ENCODE measurements at regions not wholly inside any gene's neighbourhood (a gene's known extent, or its start where the extent isn't known, plus 50 kb on each side); places are given as distances from the start of the nearest gene placed in this dataset.

GRCh38 chr2:65863713-65864112 lies 431.3 kb upstream of the SPRED2 start:
- no peak for DNase-seq
- no peak overlapping the region for H2BK5ac ChIP-seq (ENCODE audit: low read length)
- H3K4me3 ChIP-seq (ENCODE audit: low read length), result no peak overlapping the region
- H3K36me3 ChIP-seq (ENCODE audit: control insufficient read depth, insufficient read depth, low read length), result no peaks in the 10 kb centered on the region
- no peak overlapping the region for H3K27ac ChIP-seq (ENCODE audit: low read depth, low read length)
- H4K8ac ChIP-seq (ENCODE audit: low read depth, low read length), result no peak overlapping the region
- H3K27me3 ChIP-seq (ENCODE audit: insufficient read depth, low read length, poor library complexity), result no peaks in the 10 kb centered on the region
- no peaks in the 10 kb centered on the region for H3K79me2 ChIP-seq (ENCODE audit: control insufficient read depth, insufficient read depth, low read length)
- no peak overlapping the region for H2BK15ac ChIP-seq (replicated peaks; ENCODE audit: low read depth)
- no peaks in the 10 kb centered on the region for H3K4me1 ChIP-seq (ENCODE audit: control insufficient read depth, low read depth, low read length)
- H3K4me2 ChIP-seq (ENCODE audit: low read length), result no peak overlapping the region
- no peak overlapping the region for H4K5ac ChIP-seq (ENCODE audit: low read length)
- no peak overlapping the region for H3K56ac ChIP-seq (ENCODE audit: low read length)
- H3K79me1 ChIP-seq (ENCODE audit: low read length), result no peaks in the 10 kb centered on the region
- no peak overlapping the region for H3K23ac ChIP-seq (ENCODE audit: low read length)
- H2BK120ac ChIP-seq (ENCODE audit: low read depth, low read length), result no peak overlapping the region
- H3K18ac ChIP-seq (ENCODE audit: low read length), result no peak overlapping the region
- H3K4ac ChIP-seq (ENCODE audit: low read depth, low read length), result no peak overlapping the region
- no peak overlapping the region for H2AK5ac ChIP-seq (ENCODE audit: low read length)
- no peak overlapping the region for H3K9ac ChIP-seq (ENCODE audit: low read length)

- H3K27me3 ChIP-seq (ENCODE audit: insufficient read depth, low read length, poor library complexity), result no peaks in the 10 kb centered on the region
- H2AK5ac ChIP-seq (ENCODE audit: low read length), result no peak overlapping the region
- no peaks in the 10 kb centered on the region for H3K79me1 ChIP-seq (ENCODE audit: low read length)
- no peak overlapping the region for H3K56ac ChIP-seq (ENCODE audit: low read length)
- WGBS (ENCODE audit: extremely low coverage, insufficient coverage, low lambda C conversion rate), result no CpG with 5 or more reads among the region's 3 CpGs
- H3K18ac ChIP-seq (ENCODE audit: low read length), result no peak overlapping the region
- H3K36me3 ChIP-seq (ENCODE audit: control insufficient read depth, insufficient read depth, low read length), result no peaks in the 10 kb centered on the region
- no peak overlapping the region for H3K23ac ChIP-seq (ENCODE audit: low read length)
- H4K5ac ChIP-seq (ENCODE audit: low read length), result no peak overlapping the region
- H2BK15ac ChIP-seq (replicated peaks; ENCODE audit: low read depth), result no peak overlapping the region
- H3K79me2 ChIP-seq (ENCODE audit: control insufficient read depth, insufficient read depth, low read length), result no peaks in the 10 kb centered on the region
- peak; percentile 14 for DNase-seq
- no peak overlapping the region for H4K8ac ChIP-seq (ENCODE audit: low read depth, low read length)
- H3K4me3 ChIP-seq (ENCODE audit: low read length), result no peak overlapping the region
- H3K27ac ChIP-seq (ENCODE audit: low read depth, low read length), result no peak overlapping the region
- no peak overlapping the region for H2BK120ac ChIP-seq (ENCODE audit: low read depth, low read length)
- H3K9ac ChIP-seq (ENCODE audit: low read length), result no peak overlapping the region
- no peak overlapping the region for H2BK5ac ChIP-seq (ENCODE audit: low read length)
- H3K4me1 ChIP-seq (ENCODE audit: control insufficient read depth, low read depth, low read length), result no peaks in the 10 kb centered on the region
- no peak overlapping the region for H3K4ac ChIP-seq (ENCODE audit: low read depth, low read length)
- no peak overlapping the region for H3K4me2 ChIP-seq (ENCODE audit: low read length)
Observed at GRCh38 chr2:65856928-65857327, 424.5 kb upstream of the SPRED2 start.

- Histone ChIP-seq H2BK5ac (ENCODE audit: low read length) (no peak overlapping the region), H3K4me1 (ENCODE audit: control insufficient read depth, low read depth, low read length) (no peaks in the 10 kb centered on the region)
Observed at GRCh38 chr2:65856423-65856822, 424.0 kb upstream of the SPRED2 start.

GRCh38 chr2:65850695-65851094 lies 418.3 kb upstream of the SPRED2 start:
- H2AK5ac ChIP-seq (ENCODE audit: low read length), result no peak overlapping the region
- no peaks in the 10 kb centered on the region for H3K36me3 ChIP-seq (ENCODE audit: control insufficient read depth, insufficient read depth, low read length)
- no peaks in the 10 kb centered on the region for H3K27me3 ChIP-seq (ENCODE audit: insufficient read depth, low read length, poor library complexity)
- H3K4me1 ChIP-seq (ENCODE audit: control insufficient read depth, low read depth, low read length), result no peaks in the 10 kb centered on the region
- H3K9ac ChIP-seq (ENCODE audit: low read length), result no peak overlapping the region
- no peak overlapping the region for H2BK120ac ChIP-seq (ENCODE audit: low read depth, low read length)
- no peaks in the 10 kb centered on the region for H3K79me2 ChIP-seq (ENCODE audit: control insufficient read depth, insufficient read depth, low read length)
- H3K4me3 ChIP-seq (ENCODE audit: low read length), result no peak overlapping the region
- H3K4ac ChIP-seq (ENCODE audit: low read depth, low read length), result no peak overlapping the region
- no peak overlapping the region for H3K56ac ChIP-seq (ENCODE audit: low read length)
- no peak for DNase-seq
- no peak overlapping the region for H3K4me2 ChIP-seq (ENCODE audit: low read length)
- H3K79me1 ChIP-seq (ENCODE audit: low read length), result no peaks in the 10 kb centered on the region
- H3K18ac ChIP-seq (ENCODE audit: low read length), result no peak overlapping the region
- no peak overlapping the region for H2BK5ac ChIP-seq (ENCODE audit: low read length)
- no peak overlapping the region for H4K5ac ChIP-seq (ENCODE audit: low read length)
- H2BK15ac ChIP-seq (replicated peaks; ENCODE audit: low read depth), result no peak overlapping the region
- H4K8ac ChIP-seq (ENCODE audit: low read depth, low read length), result no peak overlapping the region
- no peak overlapping the region for H3K27ac ChIP-seq (ENCODE audit: low read depth, low read length)
- H3K23ac ChIP-seq (ENCODE audit: low read length), result no peak overlapping the region

More at GRCh38 chr2:65856423-65856822, 424.0 kb upstream of the SPRED2 start:
- Histone ChIP-seq H3K56ac (ENCODE audit: low read length) (no peak overlapping the region), H3K18ac (ENCODE audit: low read length) (no peak overlapping the region), H3K4me2 (ENCODE audit: low read length) (no peak overlapping the region), H3K36me3 (ENCODE audit: control insufficient read depth, insufficient read depth, low read length) (no peaks in the 10 kb centered on the region), H3K4me3 (ENCODE audit: low read length) (no peak overlapping the region), H3K4ac (ENCODE audit: low read depth, low read length) (no peak overlapping the region), H2BK15ac (replicated peaks; ENCODE audit: low read depth) (no peak overlapping the region), H3K27me3 (ENCODE audit: insufficient read depth, low read length, poor library complexity) (no peaks in the 10 kb centered on the region), H2BK120ac (ENCODE audit: low read depth, low read length) (no peak overlapping the region), H4K8ac (ENCODE audit: low read depth, low read length) (no peak overlapping the region), H3K79me2 (ENCODE audit: control insufficient read depth, insufficient read depth, low read length) (no peaks in the 10 kb centered on the region), H3K9ac (ENCODE audit: low read length) (no peak overlapping the region), H2AK5ac (ENCODE audit: low read length) (no peak overlapping the region), H3K27ac (ENCODE audit: low read depth, low read length) (no peak overlapping the region), H3K23ac (ENCODE audit: low read length) (no peak overlapping the region), H3K79me1 (ENCODE audit: low read length) (no peaks in the 10 kb centered on the region), H4K5ac (ENCODE audit: low read length) (no peak overlapping the region)
- no peak for DNase-seq

GRCh38 chr2:65846989-65847678 lies 414.7 kb upstream of the SPRED2 start:
- H3K79me1 ChIP-seq (ENCODE audit: low read length), result no peaks in the 10 kb centered on the region
- no peak overlapping the region for H4K8ac ChIP-seq (ENCODE audit: low read depth, low read length)
- H3K9ac ChIP-seq (ENCODE audit: low read length), result no peak overlapping the region
- no peak overlapping the region for H3K27ac ChIP-seq (ENCODE audit: low read depth, low read length)
- H2BK5ac ChIP-seq (ENCODE audit: low read length), result no peak overlapping the region
- H3K27me3 ChIP-seq (ENCODE audit: insufficient read depth, low read length, poor library complexity), result no peaks in the 10 kb centered on the region
- no peak overlapping the region for H3K56ac ChIP-seq (ENCODE audit: low read length)
- WGBS (ENCODE audit: extremely low coverage, insufficient coverage, low lambda C conversion rate), result no CpG with 5 or more reads among the region's 9 CpGs
- H3K4me3 ChIP-seq (ENCODE audit: low read length), result no peak overlapping the region
- no peak overlapping the region for H2AK5ac ChIP-seq (ENCODE audit: low read length)
- no peak for DNase-seq
- H3K4me1 ChIP-seq (ENCODE audit: control insufficient read depth, low read depth, low read length), result no peaks in the 10 kb centered on the region
- no peak overlapping the region for H2BK15ac ChIP-seq (replicated peaks; ENCODE audit: low read depth)
- no peak overlapping the region for H3K18ac ChIP-seq (ENCODE audit: low read length)
- H3K23ac ChIP-seq (ENCODE audit: low read length), result no peak overlapping the region
- H3K79me2 ChIP-seq (ENCODE audit: control insufficient read depth, insufficient read depth, low read length), result no peaks in the 10 kb centered on the region
- no peak overlapping the region for H3K4me2 ChIP-seq (ENCODE audit: low read length)
- no peak overlapping the region for H3K4ac ChIP-seq (ENCODE audit: low read depth, low read length)
- no peaks in the 10 kb centered on the region for H3K36me3 ChIP-seq (ENCODE audit: control insufficient read depth, insufficient read depth, low read length)
- H2BK120ac ChIP-seq (ENCODE audit: low read depth, low read length), result no peak overlapping the region
- H4K5ac ChIP-seq (ENCODE audit: low read length), result no peak overlapping the region

- Histone ChIP-seq H3K79me2 (ENCODE audit: control insufficient read depth, insufficient read depth, low read length) (no peaks in the 10 kb centered on the region), H2AK5ac (ENCODE audit: low read length) (no peak overlapping the region), H2BK15ac (replicated peaks; ENCODE audit: low read depth) (no peak overlapping the region), H3K4me1 (ENCODE audit: control insufficient read depth, low read depth, low read length) (no peaks in the 10 kb centered on the region), H3K27me3 (ENCODE audit: insufficient read depth, low read length, poor library complexity) (no peaks in the 10 kb centered on the region), H3K18ac (ENCODE audit: low read length) (no peak overlapping the region), H2BK5ac (ENCODE audit: low read length) (no peak overlapping the region), H3K23ac (ENCODE audit: low read length) (no peak overlapping the region), H3K9ac (ENCODE audit: low read length) (no peak overlapping the region), H3K4ac (ENCODE audit: low read depth, low read length) (no peak overlapping the region), H3K4me2 (ENCODE audit: low read length) (no peak overlapping the region), H3K56ac (ENCODE audit: low read length) (no peak overlapping the region), H3K27ac (ENCODE audit: low read depth, low read length) (no peak overlapping the region), H4K8ac (ENCODE audit: low read depth, low read length) (no peak overlapping the region), H4K5ac (ENCODE audit: low read length) (no peak overlapping the region), H3K36me3 (ENCODE audit: control insufficient read depth, insufficient read depth, low read length) (no peaks in the 10 kb centered on the region), H2BK120ac (ENCODE audit: low read depth, low read length) (no peak overlapping the region), H3K4me3 (ENCODE audit: low read length) (no peak overlapping the region), H3K79me1 (ENCODE audit: low read length) (no peaks in the 10 kb centered on the region)
- no CpG with 5 or more reads among the region's 5 CpGs for WGBS (ENCODE audit: extremely low coverage, insufficient coverage, low lambda C conversion rate)
- no peak for DNase-seq
Observed at GRCh38 chr2:65845442-65846182, 413.2 kb upstream of the SPRED2 start.

Data from mesendoderm (in vitro differentiated cells).